HG03575 (cell line): ENCODE measurements at regions not wholly inside any gene's neighbourhood (a gene's known extent, or its start where the extent isn't known, plus 50 kb on each side); places are given as distances from the start of the nearest gene placed in this dataset.
"Not testable (repeated sequence)": the region's sequence is repeated elsewhere in the genome, so short reads cannot be mapped to it uniquely, and the experiment has no call there.

Experiments used
- ATAC-seq: cut with Tn5 transposase; IDR thresholded peaks from one replicate; pipeline ENCODE4 v1.9.1; 2021; ENCODE audit not compliant: unreplicated experiment, insufficient number of reproducible peaks, low FRiP score; ENCODE audit errors: extremely low read depth

GRCh38 chr1:244154872-244155531 lies 103.9 kb downstream of the ZBTB18 start:
- ATAC-seq = no peak

- no peak for ATAC-seq
These were observed 104.6 kb downstream of the ZBTB18 start for GRCh38 chr1:244155661-244156060.

DNA sequence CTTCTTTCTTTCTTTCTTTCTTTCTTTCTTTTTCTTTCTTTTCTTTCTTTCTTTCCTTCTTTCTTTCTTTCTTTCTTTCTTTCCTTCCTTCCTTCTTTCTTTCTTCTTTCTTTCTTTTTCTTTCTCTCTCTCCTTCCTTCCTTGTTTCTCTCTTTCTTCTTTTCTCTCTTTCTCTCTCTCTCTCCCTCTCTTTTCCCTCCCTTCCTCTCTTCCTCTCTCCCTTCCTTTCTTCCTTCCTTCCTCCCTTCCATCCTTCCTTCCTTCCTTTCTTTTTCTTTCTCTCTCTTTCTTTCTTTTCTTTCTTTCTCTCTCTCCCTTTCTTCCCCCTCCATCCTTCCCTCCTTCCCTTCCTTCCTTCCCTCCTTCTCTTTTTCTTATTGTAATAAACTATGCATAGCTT lies 105.5 kb downstream of the ZBTB18 start:
- ATAC-seq = not testable (repeated sequence)

- no peak for ATAC-seq
These were observed 106.8 kb downstream of the ZBTB18 start for GRCh38 chr1:244157731-244158438.

- ATAC-seq = no peak
These were observed 108.6 kb downstream of the ZBTB18 start for GRCh38 chr1:244159646-244160045.

- no peak for ATAC-seq
These were observed 109.6 kb downstream of the ZBTB18 start for GRCh38 chr1:244160455-244161235.

DNA sequence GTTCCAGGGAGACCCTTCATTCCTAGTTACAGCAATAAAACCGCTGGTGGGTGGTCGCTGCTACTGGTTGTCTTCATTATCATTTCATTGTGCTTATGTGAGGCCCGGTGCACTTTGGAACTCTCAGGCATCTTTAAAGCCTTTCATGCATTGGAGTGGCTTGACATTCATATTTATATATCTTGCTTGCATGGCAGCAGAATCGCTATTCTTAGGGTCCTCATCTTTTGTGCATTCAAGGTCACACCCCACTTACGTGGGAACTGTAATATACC lies 110.1 kb downstream of the ZBTB18 start:
- no peak for ATAC-seq

GRCh38 chr1:244162786-244163530 lies 111.9 kb downstream of the ZBTB18 start:
- no peak for ATAC-seq

DNA sequence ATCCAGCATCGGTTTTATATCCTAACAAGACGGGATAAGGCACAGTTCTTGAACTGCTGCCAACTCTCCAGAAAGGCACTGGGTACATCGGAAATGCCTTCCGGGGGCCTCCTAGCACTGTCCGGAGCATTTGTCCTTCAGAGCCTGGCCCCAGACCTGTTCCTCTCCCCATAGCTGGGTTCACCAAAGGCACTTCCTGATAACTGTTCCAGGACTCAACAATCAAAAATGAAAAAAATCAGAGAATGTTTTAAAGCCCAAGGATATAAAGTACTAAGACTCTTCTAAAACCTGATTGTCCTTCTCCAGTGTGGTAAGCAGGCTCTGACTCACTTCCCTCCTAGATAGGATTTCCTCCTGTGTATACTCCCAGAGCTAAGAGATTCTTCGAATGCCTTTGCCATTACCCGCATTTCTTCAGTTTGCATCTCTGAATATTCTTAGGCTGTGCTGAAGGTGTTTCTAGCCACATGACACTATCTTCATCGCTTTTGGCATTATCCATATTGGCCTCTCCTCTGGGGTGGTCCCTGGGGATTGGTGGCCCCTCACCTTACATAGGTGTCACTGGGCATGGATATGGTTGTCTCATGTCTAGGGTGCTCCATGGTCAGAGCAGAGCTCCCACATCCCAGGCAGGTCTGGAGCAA lies 112.9 kb downstream of the ZBTB18 start:
- no peak for ATAC-seq

- ATAC-seq = no peak
These were observed 113.4 kb downstream of the ZBTB18 start for GRCh38 chr1:244164511-244164890.

- no peak for ATAC-seq
These were observed 113.9 kb downstream of the ZBTB18 start for GRCh38 chr1:244165021-244165420.

DNA sequence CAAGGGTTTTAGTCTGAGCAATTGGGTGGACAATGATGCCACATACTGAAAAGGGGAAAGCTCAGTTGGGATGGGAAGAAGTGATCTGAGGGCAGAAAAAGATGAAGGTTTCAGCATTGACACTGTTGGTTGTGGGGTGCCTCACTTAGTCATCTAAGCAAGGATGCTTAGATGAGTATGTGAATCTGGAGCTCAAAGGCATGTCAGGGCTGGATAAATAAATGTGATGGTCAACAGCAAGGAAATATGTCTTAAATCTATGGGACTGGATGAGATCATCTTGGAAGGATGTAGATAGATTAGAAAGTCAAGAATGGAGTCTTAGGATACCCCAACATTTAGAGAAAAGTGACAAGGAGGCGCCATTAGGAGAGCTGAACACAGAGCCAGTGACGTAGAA lies 114.6 kb downstream of the ZBTB18 start:
- no peak for ATAC-seq

- no peak for ATAC-seq
These were observed 120.3 kb downstream of the ZBTB18 start for GRCh38 chr1:244171241-244171985.

- ATAC-seq = no peak
These were observed 122.2 kb downstream of the ZBTB18 start for GRCh38 chr1:244173240-244173639.

- ATAC-seq = no peak
These were observed 122.7 kb downstream of the ZBTB18 start for GRCh38 chr1:244173769-244174168.

DNA sequence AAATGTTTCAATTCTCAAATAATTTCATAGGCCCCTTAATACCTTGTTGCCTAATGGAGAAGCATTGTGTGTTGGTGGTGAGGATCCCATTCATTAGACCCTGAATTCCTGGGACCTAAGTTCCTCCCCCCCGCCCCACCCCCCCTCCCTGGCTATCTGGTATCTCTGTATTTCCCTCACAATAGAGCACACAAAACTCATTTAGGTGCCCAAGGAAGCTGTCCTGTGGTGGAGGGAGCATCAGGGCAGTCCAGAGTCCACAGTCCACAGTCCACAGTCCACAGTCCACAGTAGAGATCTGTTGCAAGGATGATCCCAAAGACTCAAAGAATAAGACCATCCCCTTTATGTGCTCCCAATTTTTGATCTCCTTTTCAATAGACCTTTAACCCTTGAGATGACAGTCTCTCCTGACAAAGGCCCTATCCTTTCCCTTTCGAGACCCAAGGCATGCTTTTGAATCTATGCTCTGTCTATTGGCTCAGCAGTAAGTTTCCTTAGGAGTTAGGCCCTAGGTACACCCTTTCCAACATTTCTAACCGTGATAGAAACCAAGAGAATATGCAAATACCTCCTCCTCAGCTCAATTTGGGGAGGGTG lies 123.9 kb downstream of the ZBTB18 start:
- ATAC-seq = no peak

GRCh38 chr1:244176201-244176600 lies 125.1 kb downstream of the ZBTB18 start:
- ATAC-seq = no peak

DNA sequence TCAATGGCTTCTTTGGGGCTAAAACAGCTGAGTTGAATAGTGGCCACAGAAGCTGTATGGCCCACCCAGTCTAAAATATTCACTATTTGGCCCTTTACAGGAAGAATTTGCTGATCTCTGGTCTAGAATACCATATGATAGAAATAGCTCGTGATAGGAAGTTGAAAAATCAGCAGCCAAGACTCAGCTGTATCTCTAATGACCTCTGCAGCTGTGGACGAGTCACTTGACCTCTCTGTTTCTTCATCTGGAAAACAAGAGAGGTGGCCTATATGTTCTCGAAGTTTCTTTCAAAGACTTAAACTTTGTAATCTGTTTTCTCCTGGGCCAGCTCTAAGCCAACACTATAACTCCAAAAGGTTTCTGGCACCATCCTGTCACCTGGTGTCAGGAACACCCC lies 129.2 kb downstream of the ZBTB18 start:
- no peak for ATAC-seq
